Esophagus muscularis mucosa (tissue), 4 donors: ENCODE measurements at regions not wholly inside any gene's neighbourhood (a gene's known extent, or its start where the extent isn't known, plus 50 kb on each side); places are given as distances from the start of the nearest gene placed in this dataset.

Experiments
- DNase-seq: peaks from one replicate; pipeline ENCODE4 v3.0.0-alpha.2; 2017; ENCODE audit errors: extremely low spot score
- H3K27ac ChIP-seq, 4 donors: fragments of 200-600 bp; sonication (generic); replicated peaks in 1 of 4; 1 replicate in 3 of 4; 2 replicates in 1 of 4; pipeline ENCODE4 v1.5.1; 2016 to 2019; ENCODE audit warnings: mild to moderate bottlenecking in 1 of 4
- H3K27me3 ChIP-seq, 4 donors: fragments of 200-600 bp; sonication (generic); one replicate each; pipeline versions ENCODE4 v1.5.1 to v1.6.0; 2016 to 2019
- H3K36me3 ChIP-seq, 4 donors: fragments of 200-600 bp; sonication (generic); one replicate each; pipeline ENCODE4 v1.5.1; 2016 to 2019
- H3K4me1 ChIP-seq, 4 donors: fragments of 200-600 bp; sonication (generic); one replicate each; pipeline ENCODE4 v1.5.1; 2016 to 2019
- H3K4me3 ChIP-seq, 4 donors: fragments of 200-600 bp; sonication (generic); 1 replicate in 2 of 4; 2 replicates in 2 of 4; pipeline ENCODE4 v1.5.1; 2016 to 2019; ENCODE audit warnings: mild to moderate bottlenecking in 4 of 4, moderate library complexity in 1 of 4
- H3K9me3 ChIP-seq, 4 donors: fragments of 200-600 bp; sonication (generic); 1 replicate in 3 of 4; 2 replicates in 1 of 4; pipeline ENCODE4 v1.5.1; 2016 to 2019
- CTCF ChIP-seq, 3 experiments: fragments of 200-600 bp in 2 of 3; fragments of 450-650 bp in 1 of 3; sonication (generic) in 2 of 3; IDR thresholded peaks; one replicate each; pipeline ENCODE4 v1.5.1; 2017 to 2019; ENCODE audit warnings: antibody characterized with exemption in 3 of 3, mild to moderate bottlenecking in 2 of 3, moderate library complexity in 1 of 3
- EP300 ChIP-seq: sonication (generic); formaldehyde crosslinking; IDR thresholded peaks from one replicate; pipeline ENCODE4 v1.6.1; 2017; ENCODE audit warnings: antibody characterized with exemption
- POLR2A ChIP-seq: fragments of 450-650 bp; IDR thresholded peaks from one replicate; pipeline ENCODE4 v1.6.1; 2017; ENCODE audit warnings: antibody characterized with exemption, moderate library complexity, mild to moderate bottlenecking, low read depth
- POLR2AphosphoS5 ChIP-seq, 2 donors: sonication (generic); formaldehyde crosslinking; IDR thresholded peaks; one replicate each; pipeline ENCODE4 v1.6.1; 2017; ENCODE audit warnings: antibody characterized with exemption in 2 of 2
- WGBS: methylation state at CpG from one replicate; pipeline ENCODE4 v1.1.5; 2018; 5-methylcytosine and 5-hydroxymethylcytosine counted together
- intact Hi-C: fragments of 100-400 bp; cut with DNase I; formaldehyde crosslinking; loops from one replicate; pipeline ENCODE4 v1.15.1; 2023

GRCh38 chr10:53646525-53646924, 873.9 kb upstream of the MBL2 start:
- intact Hi-C loops = no loop called here
- WGBS = 51% methylated on average over 8 of the region's 8 CpGs
- Histone ChIP-seq H3K4me3 (no peak overlapping the region), H3K9me3 (peaks cover 0 to 7% (median 0%) of the 10 kb centered on the region in 4 donors), H3K4me1 (no peaks in the 10 kb centered on the region), H3K27ac (no peak overlapping the region), H3K27me3 (no peaks in the 10 kb centered on the region), H3K36me3 (no peaks in the 10 kb centered on the region)
- no peak for DNase-seq
- TF ChIP-seq POLR2AphosphoS5 (IDR thresholded peaks at IDR 0.05) (no peak), EP300 (no peak), CTCF (IDR thresholded peaks at IDR 0.05) (no peak), POLR2A (no peak)

- Histone ChIP-seq H3K4me1 (no peaks in the 10 kb centered on the region), H3K27me3 (no peaks in the 10 kb centered on the region), H3K9me3 (peaks cover 0 to 7% (median 0%) of the 10 kb centered on the region in 4 donors), H3K36me3 (no peaks in the 10 kb centered on the region), H3K27ac (no peak overlapping the region), H3K4me3 (no peak overlapping the region)
- intact Hi-C loops = no loop called here
- 65% methylated on average over 1 of the region's 1 CpG for WGBS
- no peak for TF ChIP-seq POLR2A
- TF ChIP-seq CTCF (IDR thresholded peaks at IDR 0.05) = no peak
- no peak for TF ChIP-seq POLR2AphosphoS5 (IDR thresholded peaks at IDR 0.05)
- no peak for TF ChIP-seq EP300
- no peak for DNase-seq
Observed at GRCh38 chr10:53645951-53646350, 873.4 kb upstream of the MBL2 start.

- Histone ChIP-seq H3K9me3 (peaks cover 0 to 1% (median 0%) of the 10 kb centered on the region in 4 donors), H3K36me3 (no peaks in the 10 kb centered on the region), H3K27me3 (no peaks in the 10 kb centered on the region), H3K4me1 (no peaks in the 10 kb centered on the region), H3K4me3 (no peak overlapping the region), H3K27ac (no peak overlapping the region)
- intact Hi-C loops = no loop called here
- TF ChIP-seq EP300 = no peak
- no peak for TF ChIP-seq POLR2A
- no peak for TF ChIP-seq CTCF (IDR thresholded peaks at IDR 0.05)
- no peak for TF ChIP-seq POLR2AphosphoS5 (IDR thresholded peaks at IDR 0.05)
- no peak for DNase-seq
- WGBS = 60% methylated on average over 4 of the region's 4 CpGs
Observed at GRCh38 chr10:53638006-53638405, 865.4 kb upstream of the MBL2 start.

- no peak for TF ChIP-seq POLR2AphosphoS5 (IDR thresholded peaks at IDR 0.05)
- TF ChIP-seq EP300 = no peak
- no peak for TF ChIP-seq CTCF (IDR thresholded peaks at IDR 0.05)
- no peak for TF ChIP-seq POLR2A
- intact Hi-C loops = no loop called here
- DNase-seq = no peak
- Histone ChIP-seq H3K27me3 (peaks cover 0 to under 1% (median 0%) of the 10 kb centered on the region in 4 donors), H3K9me3 (no peaks in the 10 kb centered on the region), H3K27ac (no peak overlapping the region), H3K36me3 (no peaks in the 10 kb centered on the region), H3K4me3 (no peak overlapping the region), H3K4me1 (no peaks in the 10 kb centered on the region)
- 90% methylated on average over 4 of the region's 4 CpGs for WGBS
Observed at GRCh38 chr10:53624722-53625121, 852.1 kb upstream of the MBL2 start.

GRCh38 chr10:53622201-53622600, 849.6 kb upstream of the MBL2 start:
- DNase-seq = no peak
- TF ChIP-seq POLR2A = no peak
- TF ChIP-seq EP300 = no peak
- TF ChIP-seq CTCF (IDR thresholded peaks at IDR 0.05) = no peak
- TF ChIP-seq POLR2AphosphoS5 (IDR thresholded peaks at IDR 0.05) = no peak
- Histone ChIP-seq H3K27me3 (peaks cover 0 to 3% (median 0%) of the 10 kb centered on the region in 4 donors), H3K4me3 (no peak overlapping the region), H3K36me3 (no peaks in the 10 kb centered on the region), H3K9me3 (no peaks in the 10 kb centered on the region), H3K4me1 (no peaks in the 10 kb centered on the region), H3K27ac (no peak overlapping the region)
- WGBS = 69% methylated on average over 2 of the region's 2 CpGs
- intact Hi-C loops = no loop called here
